Glutamatergic neuron (in vitro differentiated cells): ENCODE measurements at regions not wholly inside any gene's neighbourhood (a gene's known extent, or its start where the extent isn't known, plus 50 kb on each side); places are given as distances from the start of the nearest gene placed in this dataset.

Source experiments
- DNase-seq: peaks from one replicate; pipeline ENCODE4 v3.0.0; 2022
- H3K27ac Mint-ChIP-seq: one replicate; pipeline ENCODE4 v1.8.0; 2020; ENCODE audit warnings: mild to moderate bottlenecking, mixed read lengths, inconsistent platforms; ENCODE audit not compliant: unreplicated experiment
- H3K27me3 Mint-ChIP-seq: one replicate; pipeline ENCODE4 v1.8.0; 2020; ENCODE audit warnings: mild to moderate bottlenecking, moderate library complexity, mixed read lengths, inconsistent platforms; ENCODE audit not compliant: unreplicated experiment
- H3K36me3 Mint-ChIP-seq: one replicate; pipeline ENCODE4 v1.8.0; 2020; ENCODE audit warnings: mild to moderate bottlenecking, mixed read lengths, inconsistent platforms; ENCODE audit not compliant: unreplicated experiment
- H3K4me1 Mint-ChIP-seq: one replicate; pipeline ENCODE4 v1.8.0; 2020; ENCODE audit warnings: mild to moderate bottlenecking, low read depth, mixed read lengths, inconsistent platforms; ENCODE audit not compliant: unreplicated experiment
- H3K4me3 Mint-ChIP-seq: one replicate; pipeline ENCODE4 v1.8.0; 2020; ENCODE audit warnings: mild to moderate bottlenecking, mixed read lengths, inconsistent platforms; ENCODE audit not compliant: unreplicated experiment
- H3K9me3 Mint-ChIP-seq: one replicate; pipeline ENCODE4 v1.8.0; 2020; ENCODE audit warnings: mild to moderate bottlenecking, moderate library complexity, mixed read lengths, inconsistent platforms; ENCODE audit not compliant: unreplicated experiment
- TF ChIP-seq, protein P1 (sequence below): fragments of 200-600 bp; sonication (generic); IDR thresholded peaks from one replicate; pipeline ENCODE4 v1.5.0; 2021; ENCODE audit not compliant: partially characterized antibody, unreplicated experiment

DNA sequence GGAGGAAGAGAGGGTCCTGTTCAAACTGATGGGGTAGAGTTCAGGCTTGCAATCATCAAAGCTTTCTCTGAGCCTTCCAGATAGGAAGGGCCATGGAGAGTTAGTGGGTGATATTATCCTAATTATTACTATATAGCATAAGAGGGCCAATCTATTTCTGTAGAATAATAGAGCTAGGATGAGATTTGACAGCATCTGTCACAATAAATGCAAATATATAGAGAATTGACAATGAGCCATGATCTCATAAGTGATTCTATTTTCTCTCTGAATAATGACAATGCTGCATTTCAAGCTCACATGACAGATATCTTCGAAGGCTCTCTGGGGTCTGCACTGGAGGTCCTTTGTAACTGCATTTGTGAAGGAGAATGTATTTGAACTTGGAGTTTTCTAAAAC, 521.9 kb upstream of the CELF4 start:
- Mint-ChIP-seq H3K4me1 (no peaks in the 10 kb centered on the region), H3K4me3 (no peak overlapping the region), H3K27ac (no peak overlapping the region), H3K27me3 (no peaks in the 10 kb centered on the region), H3K36me3 (no peaks in the 10 kb centered on the region), H3K9me3 (peaks cover 1% of the 10 kb centered on the region)
- TF ChIP-seq, protein P1, sequence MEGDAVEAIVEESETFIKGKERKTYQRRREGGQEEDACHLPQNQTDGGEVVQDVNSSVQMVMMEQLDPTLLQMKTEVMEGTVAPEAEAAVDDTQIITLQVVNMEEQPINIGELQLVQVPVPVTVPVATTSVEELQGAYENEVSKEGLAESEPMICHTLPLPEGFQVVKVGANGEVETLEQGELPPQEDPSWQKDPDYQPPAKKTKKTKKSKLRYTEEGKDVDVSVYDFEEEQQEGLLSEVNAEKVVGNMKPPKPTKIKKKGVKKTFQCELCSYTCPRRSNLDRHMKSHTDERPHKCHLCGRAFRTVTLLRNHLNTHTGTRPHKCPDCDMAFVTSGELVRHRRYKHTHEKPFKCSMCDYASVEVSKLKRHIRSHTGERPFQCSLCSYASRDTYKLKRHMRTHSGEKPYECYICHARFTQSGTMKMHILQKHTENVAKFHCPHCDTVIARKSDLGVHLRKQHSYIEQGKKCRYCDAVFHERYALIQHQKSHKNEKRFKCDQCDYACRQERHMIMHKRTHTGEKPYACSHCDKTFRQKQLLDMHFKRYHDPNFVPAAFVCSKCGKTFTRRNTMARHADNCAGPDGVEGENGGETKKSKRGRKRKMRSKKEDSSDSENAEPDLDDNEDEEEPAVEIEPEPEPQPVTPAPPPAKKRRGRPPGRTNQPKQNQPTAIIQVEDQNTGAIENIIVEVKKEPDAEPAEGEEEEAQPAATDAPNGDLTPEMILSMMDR = no peak
- DNase-seq = no peak

DNA sequence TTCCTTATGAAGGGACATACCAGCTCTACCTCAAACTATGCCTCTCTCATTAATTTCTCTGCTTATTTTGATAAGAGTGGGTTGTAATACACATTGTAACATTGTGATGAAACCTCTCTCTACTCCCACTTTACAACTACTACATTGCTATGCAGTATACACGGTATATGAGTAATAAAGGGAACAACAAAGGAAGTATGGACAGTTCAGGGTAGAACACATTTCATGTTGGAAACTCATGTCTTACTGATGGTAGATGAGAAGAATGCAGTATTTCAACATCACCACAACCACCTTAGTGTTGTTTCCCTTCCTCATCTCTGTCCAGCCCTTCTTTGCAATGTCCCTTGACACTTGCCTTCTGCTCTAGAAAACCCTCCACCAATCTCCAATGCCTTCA, 515.9 kb upstream of the CELF4 start:
- H3K36me3 Mint-ChIP-seq = no peaks in the 10 kb centered on the region
- no peaks in the 10 kb centered on the region for H3K27me3 Mint-ChIP-seq
- H3K4me3 Mint-ChIP-seq = no peak overlapping the region
- no peak overlapping the region for H3K27ac Mint-ChIP-seq
- peaks cover 1% of the 10 kb centered on the region for H3K9me3 Mint-ChIP-seq
- TF ChIP-seq, protein P1 = no peak
- H3K4me1 Mint-ChIP-seq = peaks cover 5% of the 10 kb centered on the region
- no peak for DNase-seq

DNA sequence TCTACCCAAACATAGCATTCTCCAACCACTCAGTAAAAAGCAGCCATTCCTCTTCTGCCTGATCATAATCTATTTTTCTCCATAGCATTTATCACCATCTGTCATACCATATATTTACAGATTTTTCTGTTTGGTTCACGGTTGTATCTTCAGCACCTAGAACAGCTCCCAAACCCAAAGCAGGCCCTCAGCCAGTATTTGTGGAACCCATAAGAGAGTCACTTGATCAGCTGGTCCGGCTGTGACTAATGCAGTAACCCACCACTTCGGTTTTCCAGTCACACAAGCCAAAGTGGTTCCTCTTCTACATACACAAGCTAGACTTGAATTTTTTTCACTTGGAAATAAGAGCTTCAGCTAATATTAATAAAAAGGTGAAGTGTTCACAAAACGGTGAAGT, 511.6 kb upstream of the CELF4 start:
- TF ChIP-seq, protein P1 = no peak
- H3K27ac Mint-ChIP-seq = no peak overlapping the region

DNA sequence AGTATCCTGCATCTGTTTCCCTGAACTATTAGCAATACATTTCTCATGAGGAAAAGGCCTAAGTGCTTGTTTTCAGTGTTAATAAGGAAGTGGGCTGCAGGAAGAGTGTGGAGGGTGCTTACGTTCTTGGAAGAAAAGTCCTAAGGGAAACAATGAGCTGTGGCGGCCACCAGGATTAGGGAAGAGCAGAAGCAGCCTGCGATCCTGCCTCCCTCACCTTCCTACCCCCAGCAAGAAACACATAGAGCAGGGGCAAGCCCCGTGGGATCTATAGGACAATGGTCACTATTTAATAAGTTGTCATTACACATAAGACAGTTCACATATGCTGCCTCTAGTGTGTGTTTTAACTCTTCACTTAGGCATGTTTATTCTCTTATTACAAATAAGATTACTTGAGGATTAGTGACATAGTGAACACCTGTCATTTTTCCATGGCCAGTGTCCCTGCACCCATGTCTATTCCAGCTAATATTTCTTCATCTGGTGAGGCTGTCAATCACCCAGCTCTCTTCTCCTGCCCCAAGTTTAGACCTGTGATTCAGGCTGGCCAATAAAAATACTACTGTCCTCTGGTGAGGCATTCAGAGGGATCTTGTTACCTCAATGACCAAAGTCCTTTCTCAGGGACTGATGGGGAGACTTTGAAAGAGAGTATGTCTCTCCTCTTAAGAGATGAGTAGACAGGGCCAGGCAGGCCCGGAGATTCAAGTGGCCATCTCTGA, 510.9 kb upstream of the CELF4 start:
- H3K4me1 Mint-ChIP-seq = no peaks in the 10 kb centered on the region
- no peaks in the 10 kb centered on the region for H3K27me3 Mint-ChIP-seq
- no peak overlapping the region for H3K27ac Mint-ChIP-seq
- DNase-seq = no peak
- H3K4me3 Mint-ChIP-seq = no peak overlapping the region
- TF ChIP-seq, protein P1 = no peak
- H3K9me3 Mint-ChIP-seq = no peaks in the 10 kb centered on the region
- H3K36me3 Mint-ChIP-seq = no peaks in the 10 kb centered on the region

More for the DNA sequence above, 511.6 kb upstream of the CELF4 start:
- no peak for DNase-seq
- Mint-ChIP-seq H3K27me3 (no peaks in the 10 kb centered on the region), H3K36me3 (no peaks in the 10 kb centered on the region), H3K4me3 (no peak overlapping the region), H3K9me3 (no peaks in the 10 kb centered on the region), H3K4me1 (peaks cover 5% of the 10 kb centered on the region)

DNA sequence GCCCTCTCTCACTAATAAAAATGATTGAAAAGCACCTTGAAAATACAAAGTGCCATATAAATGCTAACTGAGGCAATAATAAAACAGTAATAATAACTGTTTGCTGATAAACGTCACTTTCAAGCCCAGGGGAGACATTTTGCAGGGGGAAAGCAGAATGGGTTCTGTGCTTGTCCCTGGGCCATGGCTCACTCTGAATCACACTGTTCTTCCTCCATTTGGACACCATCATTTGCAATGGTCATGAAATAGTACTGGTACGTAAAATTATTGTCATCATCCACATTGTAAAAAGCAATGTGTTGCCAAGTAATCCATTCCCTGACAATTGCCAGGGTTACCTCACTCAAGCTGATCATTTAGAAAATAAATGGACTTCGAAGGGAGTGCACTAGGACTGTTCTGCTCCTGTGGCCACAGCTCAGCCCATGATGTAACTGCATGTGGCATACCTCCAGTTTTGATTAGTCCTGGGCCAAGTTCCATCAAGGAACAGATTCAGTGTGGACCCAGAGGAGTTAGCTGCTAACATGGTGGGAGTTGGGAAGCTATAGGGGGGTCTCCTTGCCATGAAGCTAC, 508.8 kb upstream of the CELF4 start:
- DNase-seq = no peak

More for the DNA sequence above, 508.8 kb upstream of the CELF4 start:
- H3K27ac Mint-ChIP-seq = no peak overlapping the region
- H3K27me3 Mint-ChIP-seq = no peaks in the 10 kb centered on the region
- H3K4me3 Mint-ChIP-seq = no peak overlapping the region
- no peaks in the 10 kb centered on the region for H3K36me3 Mint-ChIP-seq
- H3K9me3 Mint-ChIP-seq = no peaks in the 10 kb centered on the region
- TF ChIP-seq, protein P1 = no peak
- H3K4me1 Mint-ChIP-seq = no peaks in the 10 kb centered on the region
